Astrocyte of the hippocampus (primary cell): ENCODE measurements at regions not wholly inside any gene's neighbourhood (a gene's known extent, or its start where the extent isn't known, plus 50 kb on each side); places are given as distances from the start of the nearest gene placed in this dataset.

ENCODE experiments used
- DNase-seq: peaks from one replicate; pipeline ENCODE4 v3.0.0; 2011; ENCODE audit warnings: low read depth, low spot score

GRCh38 chr2:34474646-34475045 lies 875.5 kb upstream of the FAM98A start:
- DNase-seq, result no peak

- no peak for DNase-seq
Observed at GRCh38 chr2:34447097-34447496, 848.0 kb upstream of the FAM98A start.

DNA sequence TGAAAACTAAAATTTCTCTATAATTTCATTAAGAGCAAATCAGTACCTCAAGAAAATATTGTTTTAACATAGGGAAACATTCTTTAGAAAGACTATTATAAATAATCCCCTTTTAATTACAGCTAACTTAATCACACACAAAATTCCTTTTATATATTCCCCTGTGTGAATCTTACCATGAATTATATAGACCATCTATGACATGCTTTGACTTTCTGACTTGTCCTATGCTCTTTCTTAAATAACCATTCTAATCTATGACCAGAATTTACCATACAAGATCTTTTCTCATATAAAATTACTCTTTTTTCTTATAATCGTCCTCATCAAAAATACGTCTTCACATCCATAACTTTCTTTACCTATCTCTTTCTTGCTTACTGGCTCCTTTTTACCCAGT lies 824.2 kb upstream of the FAM98A start:
- DNase-seq, result no peak

GRCh38 chr2:34419856-34420255 lies 820.8 kb upstream of the FAM98A start:
- DNase-seq, result peak; percentile 61

GRCh38 chr2:34416856-34417255 lies 817.8 kb upstream of the FAM98A start:
- DNase-seq, result no peak

- no peak for DNase-seq
Observed at GRCh38 chr2:34414856-34415255, 815.8 kb upstream of the FAM98A start.

- DNase-seq, result peak; percentile 52
Observed at GRCh38 chr2:34408100-34408499, 809.0 kb upstream of the FAM98A start.

GRCh38 chr2:34403512-34403911 lies 804.4 kb upstream of the FAM98A start:
- no peak for DNase-seq

DNA sequence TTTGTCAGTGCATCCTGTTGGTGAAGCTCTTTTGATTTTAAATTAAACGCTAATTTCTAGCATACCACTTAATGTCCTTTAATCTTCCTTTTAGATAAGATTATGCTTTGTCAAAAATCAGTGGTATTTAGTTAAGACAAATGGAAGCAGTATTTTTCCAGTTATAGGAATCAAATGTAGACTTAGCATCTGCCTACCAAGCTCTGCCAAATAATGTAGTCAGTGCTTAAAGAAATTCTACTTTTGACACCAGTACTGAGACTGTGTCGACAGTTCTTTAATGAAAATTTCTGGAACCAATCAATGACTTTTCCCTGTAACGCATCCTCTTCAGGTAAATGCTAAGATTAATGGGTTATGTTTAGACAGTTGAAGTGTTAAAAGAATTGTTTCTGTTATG lies 803.3 kb upstream of the FAM98A start:
- DNase-seq, result no peak

GRCh38 chr2:34401186-34401585 lies 802.1 kb upstream of the FAM98A start:
- peak; percentile 81 for DNase-seq

DNA sequence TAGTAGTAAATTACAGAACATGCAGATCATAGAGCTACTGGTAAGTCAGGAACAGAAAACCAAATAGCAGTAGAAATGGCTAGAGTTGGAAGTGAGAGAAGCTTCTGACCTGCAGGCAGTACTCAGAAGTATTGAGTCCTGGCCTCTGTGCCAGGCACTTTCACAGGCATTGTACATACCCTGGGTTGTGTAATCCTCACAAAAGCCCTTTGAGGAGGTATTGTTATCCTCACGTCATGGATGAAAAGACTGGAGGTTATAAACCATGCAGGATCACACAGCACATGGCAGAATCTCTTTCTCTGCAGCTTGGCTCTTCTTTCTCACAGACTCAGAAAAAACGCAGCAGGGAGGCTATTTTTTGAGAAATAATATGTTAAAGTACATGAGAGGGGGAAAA lies 789.3 kb upstream of the FAM98A start:
- DNase-seq, result no peak

GRCh38 chr2:34387536-34387935 lies 788.4 kb upstream of the FAM98A start:
- no peak for DNase-seq

DNA sequence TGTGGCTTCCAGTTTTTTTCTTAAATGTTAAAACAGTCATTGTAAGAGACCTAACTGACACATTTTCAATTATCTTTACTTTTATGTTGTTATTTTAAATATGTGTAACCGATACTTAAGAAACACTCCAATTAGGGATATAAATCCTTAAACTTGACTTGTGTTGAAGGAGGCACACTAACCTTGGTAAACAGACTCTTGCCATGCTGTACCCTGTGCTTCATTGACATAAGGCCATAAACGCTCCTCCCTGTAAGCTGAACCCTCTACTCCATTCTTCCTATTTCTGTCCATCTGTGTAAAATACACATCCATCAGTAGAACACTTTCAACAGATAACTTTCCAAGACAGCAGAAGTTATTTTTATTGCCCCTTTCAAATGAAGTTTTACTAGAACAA lies 780.5 kb upstream of the FAM98A start:
- DNase-seq, result no peak

DNA sequence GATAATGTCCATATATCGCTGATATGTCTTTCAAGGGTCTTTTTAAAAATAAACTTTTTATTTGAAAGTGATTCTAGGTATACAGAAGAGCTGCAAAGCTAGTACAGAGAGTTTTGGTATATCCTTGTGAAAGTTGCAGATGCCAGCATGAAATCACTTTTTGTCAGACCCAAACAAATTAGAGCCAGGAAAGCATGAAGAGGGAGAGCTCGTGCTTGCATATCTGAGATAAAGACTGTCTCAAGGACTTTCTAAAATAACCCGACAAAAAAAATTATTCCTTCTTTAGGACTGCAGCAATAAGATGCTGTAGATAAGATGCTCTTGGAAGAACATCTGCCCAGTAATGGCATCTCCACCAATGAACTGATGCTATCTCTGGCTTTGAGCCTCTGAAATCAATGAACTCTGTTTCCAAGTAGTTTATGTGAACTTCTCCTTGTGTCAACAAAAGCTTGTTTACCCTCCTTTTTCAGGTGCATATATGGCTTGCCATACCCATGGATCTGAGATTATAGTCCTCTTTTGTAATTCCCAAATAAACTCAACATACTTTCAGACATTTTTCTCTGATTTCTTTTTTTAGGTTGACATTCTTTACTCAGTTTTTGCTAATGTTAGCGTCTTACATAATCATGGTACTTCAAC lies 774.6 kb upstream of the FAM98A start:
- no peak for DNase-seq

DNA sequence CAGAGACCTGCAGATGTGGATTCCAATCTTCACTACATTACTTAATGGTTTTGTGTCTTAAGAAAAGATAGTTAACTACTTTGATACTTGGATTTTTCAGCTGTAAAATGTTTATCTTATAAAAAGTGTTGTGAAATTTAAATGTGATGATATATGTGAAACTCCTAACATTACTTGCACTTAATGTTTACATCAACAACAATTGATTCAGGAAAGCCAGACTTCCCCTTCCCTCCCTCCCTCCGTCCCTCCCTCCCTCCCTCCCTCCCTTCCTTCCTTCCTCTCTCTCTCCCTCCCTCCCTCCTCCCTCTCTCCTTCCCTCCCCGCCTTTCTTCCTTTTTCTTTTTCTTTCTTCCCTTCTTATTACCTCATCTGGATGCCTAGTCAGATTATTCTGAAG lies 773.9 kb upstream of the FAM98A start:
- no peak for DNase-seq

DNA sequence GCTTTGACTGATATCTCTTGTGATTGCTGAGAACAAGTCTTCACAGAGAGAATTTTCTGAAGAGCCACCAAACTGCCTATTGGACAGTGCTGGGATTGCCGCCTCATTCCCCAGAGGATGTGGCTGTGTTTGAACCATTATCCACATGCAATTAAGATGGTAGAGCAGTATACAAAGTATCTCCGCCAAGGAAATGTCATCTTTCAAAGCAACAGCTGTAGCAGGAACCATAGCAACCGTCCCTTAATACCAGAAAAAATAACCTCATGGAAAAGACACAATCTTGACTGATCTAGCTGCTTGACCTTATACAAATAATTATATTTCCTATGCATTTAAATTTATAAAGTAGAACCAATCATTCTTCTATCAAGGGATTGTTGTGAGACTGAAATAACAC lies 772.6 kb upstream of the FAM98A start:
- DNase-seq, result no peak

- no peak for DNase-seq
Observed at GRCh38 chr2:34368304-34368703, 769.2 kb upstream of the FAM98A start.

- peak; percentile 67 for DNase-seq
Observed at GRCh38 chr2:34365932-34366331, 766.8 kb upstream of the FAM98A start.

GRCh38 chr2:34365512-34365911 lies 766.4 kb upstream of the FAM98A start:
- no peak for DNase-seq

GRCh38 chr2:34353509-34354113 lies 754.5 kb upstream of the FAM98A start:
- no peak for DNase-seq

DNA sequence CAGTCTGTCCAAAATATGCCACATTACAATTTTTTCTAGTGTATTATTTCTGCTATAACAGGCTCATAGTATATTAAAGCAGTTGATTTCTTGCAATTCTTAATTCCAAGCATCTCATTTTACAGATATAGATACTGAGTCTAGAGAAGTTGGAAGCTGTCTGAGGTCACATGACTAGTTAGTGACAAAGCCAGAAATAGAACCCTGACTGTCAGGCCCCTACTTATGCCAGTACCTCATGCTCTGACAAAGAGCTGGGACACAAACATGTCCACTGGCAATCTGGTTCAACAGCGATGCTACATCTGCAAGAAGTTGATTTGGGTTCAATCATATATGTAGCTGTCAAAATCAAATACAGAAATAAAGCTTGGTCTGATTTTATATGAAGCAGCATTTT lies 750.4 kb upstream of the FAM98A start:
- DNase-seq, result no peak

DNA sequence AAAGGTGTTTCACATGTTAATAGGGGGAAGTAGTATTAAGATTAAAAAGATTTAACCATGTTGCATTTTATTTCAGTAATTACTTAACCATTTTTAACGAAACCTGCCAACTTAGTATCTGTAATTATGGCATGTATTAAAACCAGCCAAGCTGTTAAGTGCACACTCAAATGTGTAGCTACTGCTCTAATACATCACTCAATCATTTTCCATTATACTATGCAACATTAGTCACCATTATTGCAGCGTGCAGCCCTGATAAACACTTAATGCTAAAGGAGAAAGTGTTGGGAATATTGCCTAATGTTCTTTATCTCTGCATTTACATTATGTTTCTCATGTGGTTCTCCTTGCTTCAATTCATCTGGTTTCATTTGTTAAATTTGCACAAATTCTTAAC lies 745.9 kb upstream of the FAM98A start:
- no peak for DNase-seq

DNA sequence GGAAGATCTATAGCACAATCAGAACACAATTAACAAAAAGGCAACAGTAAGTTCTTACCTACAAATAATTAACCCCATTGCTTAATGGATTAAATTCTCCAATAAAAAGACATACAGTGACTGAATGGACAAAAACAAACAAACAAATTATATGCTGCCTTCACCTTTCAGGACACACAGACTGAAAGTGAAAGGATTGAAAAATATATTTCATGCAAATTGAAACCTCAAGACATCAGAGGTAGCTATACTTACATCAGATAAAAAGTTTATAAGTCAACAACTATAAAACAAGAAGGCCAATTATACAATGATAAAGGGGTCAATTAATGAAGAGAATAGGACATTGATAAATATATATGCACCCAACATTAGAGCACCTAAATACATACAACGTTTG lies 741.2 kb upstream of the FAM98A start:
- DNase-seq, result no peak

DNA sequence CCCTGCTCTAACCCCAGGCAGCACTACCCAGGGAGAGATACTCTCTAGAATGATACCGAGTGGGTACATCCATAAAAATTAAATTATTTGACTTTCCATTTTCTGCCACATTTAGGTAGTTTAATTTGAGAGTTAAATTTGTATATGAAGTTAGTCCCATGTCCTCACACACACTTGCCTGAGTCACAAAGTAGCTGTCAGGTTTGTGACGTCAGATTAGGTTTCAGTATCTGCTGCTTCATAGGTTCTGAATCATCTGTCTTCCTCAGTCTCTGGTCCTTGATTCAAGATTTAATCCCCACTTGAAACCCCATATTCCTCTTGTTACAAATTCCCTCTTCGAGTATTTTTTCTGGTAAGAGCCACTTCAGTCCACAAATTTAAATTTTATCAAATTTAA lies 738.6 kb upstream of the FAM98A start:
- DNase-seq, result no peak
